Activated T-cell treated with anti-CD3 and anti-CD28 coated beads, Interleukin-2, amount 50 U/mL, for 48 hours (primary cell): ENCODE measurements at regions not wholly inside any gene's neighbourhood (a gene's known extent, or its start where the extent isn't known, plus 50 kb on each side); places are given as distances from the start of the nearest gene placed in this dataset.

Experiments
- DNase-seq, 2 experiments: peaks; one replicate each; pipeline ENCODE4 v3.0.0-alpha.2; 2020

GRCh38 chr1:58367217-58367616, 179.3 kb downstream of the OMA1 start:
- DNase-seq: no peak

- no peak for DNase-seq
Measured at GRCh38 chr1:58365328-58365727, 181.2 kb downstream of the OMA1 start.

- DNase-seq: no peak
Measured at GRCh38 chr1:58363585-58363984, 182.9 kb downstream of the OMA1 start.

DNA sequence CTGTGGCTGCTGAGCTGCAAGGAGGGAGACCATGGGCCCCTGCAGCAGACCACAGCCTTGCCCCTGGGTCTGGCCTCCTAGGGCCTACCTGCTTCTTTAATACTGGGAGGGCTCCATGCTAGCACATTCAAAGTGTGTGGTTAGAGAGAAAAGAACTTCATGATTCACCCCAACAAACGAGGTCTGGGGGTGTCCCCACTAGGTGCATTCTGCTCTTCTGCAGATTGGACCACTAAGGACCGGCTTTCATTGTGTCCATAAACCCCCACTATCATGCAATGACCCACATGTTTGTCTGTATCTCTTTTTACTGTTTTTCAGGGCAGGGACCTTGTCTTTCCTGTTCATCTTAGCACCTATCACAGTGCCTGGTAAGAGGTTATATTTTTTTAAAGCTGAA, 185.4 kb downstream of the OMA1 start:
- no peak for DNase-seq

- DNase-seq: no peak
Measured at GRCh38 chr1:58358346-58358745, 188.2 kb downstream of the OMA1 start.

DNA sequence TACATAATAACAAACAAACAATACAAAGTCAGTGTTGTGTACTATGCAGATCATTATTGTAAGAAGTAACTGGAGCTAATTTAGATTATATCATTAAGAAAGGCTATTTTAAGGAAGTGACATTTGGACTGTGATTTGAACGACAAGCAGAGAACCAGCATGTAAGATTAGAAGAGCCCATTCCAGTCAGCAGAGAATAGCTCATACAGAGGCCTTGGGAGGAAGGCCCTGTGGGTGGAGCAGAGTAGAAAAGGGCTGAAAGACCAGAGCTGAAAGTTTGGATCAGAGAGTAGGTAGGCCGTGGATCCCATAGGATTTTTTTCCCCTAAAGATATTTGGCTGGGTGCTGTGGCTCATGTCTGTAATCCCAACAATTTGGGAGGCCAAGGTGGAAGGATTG, 190.1 kb downstream of the OMA1 start:
- DNase-seq: no peak

- DNase-seq: no peak
Measured at GRCh38 chr1:58353168-58353567, 193.4 kb downstream of the OMA1 start.

DNA sequence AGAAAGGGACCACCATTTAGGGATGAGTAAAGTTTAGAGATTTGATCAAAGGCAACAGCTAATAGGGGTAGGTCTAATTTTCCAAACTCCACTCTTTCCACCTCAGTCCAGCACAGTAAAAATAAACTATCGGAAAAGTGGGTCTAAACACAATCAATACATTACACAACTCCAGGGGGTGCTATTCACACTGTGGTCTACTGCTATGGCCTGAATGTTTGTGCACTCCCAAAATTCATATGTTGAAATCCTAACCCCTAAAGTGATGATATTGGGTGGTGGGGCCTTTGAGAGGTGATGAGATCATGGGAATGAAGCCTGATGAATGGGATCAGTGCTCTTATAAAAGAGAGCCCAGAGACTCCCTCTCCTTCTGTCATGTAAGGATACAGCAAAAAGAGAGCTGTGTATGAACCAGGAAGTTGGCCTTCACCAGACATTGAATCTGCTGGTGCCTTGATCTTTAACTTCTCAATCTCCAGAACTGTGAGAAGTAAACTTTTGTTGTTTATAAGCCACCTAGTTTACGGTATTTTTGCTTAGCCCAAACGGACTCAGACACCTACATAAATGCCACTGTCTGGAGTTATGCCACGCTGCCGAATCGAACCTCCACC, 193.9 kb downstream of the OMA1 start:
- no peak for DNase-seq

- DNase-seq: no peak
Measured at GRCh38 chr1:58346036-58346355, 200.5 kb downstream of the OMA1 start.

GRCh38 chr1:58345215-58346035, 201.1 kb downstream of the OMA1 start:
- DNase-seq: no peak

GRCh38 chr1:58340185-58340584, 206.3 kb downstream of the OMA1 start:
- DNase-seq: no peak

DNA sequence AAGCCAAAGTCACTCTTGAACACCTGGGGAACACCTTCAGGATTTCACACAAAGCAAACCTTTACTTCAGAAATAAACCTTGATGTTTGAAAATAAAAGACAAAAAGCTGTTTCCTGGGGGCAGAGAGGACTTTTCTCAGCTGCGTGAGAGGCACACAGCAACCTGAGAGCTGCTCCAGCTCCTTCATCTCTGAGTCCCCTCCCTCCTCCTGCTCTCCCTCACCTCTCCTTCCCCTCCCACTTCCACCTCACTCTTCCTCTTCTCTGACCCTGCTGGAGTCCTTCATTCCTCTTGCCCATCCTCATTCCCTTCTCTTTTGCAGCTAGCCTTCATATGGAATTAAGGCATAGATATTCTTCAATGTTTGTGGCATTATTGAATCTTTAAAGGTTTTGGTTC, 208.4 kb downstream of the OMA1 start:
- DNase-seq: no peak

DNA sequence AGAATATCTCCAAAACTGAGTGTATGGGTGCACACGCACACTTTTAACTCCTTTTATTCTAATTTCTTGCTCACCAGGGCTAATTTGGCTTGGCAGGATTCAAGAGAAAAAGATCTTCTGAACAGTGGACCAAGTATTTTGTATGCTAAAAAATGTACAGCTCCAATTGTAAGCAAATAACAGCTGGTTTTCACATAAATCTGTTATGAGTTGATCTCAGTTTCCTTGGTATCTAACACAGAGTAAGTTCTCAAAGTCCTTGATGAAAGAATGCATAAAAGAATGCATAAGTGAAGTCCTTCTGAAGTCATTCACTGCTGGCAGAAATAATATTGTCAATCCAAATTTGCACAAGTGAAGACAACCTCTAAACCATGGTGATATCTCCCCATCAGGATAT, 213.0 kb downstream of the OMA1 start:
- DNase-seq: no peak

DNA sequence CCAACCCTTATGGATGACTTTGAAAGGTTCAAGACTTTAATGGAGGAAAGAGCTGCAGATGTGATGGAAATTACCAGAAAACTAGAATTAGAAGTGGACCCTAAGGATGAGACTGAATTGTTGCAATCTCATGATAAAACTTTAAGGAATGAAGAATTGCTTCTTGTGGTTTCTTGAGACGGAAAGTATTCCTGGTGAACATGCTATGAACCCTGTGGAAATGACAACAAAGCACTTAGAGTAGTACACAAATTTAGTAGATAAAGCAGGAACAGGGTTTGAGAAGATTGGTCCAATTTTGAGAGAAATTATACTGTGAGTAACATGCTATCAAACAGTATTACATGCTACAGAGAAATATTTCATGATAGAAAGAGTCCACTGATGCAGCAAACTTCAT, 215.4 kb downstream of the OMA1 start:
- DNase-seq: no peak

DNA sequence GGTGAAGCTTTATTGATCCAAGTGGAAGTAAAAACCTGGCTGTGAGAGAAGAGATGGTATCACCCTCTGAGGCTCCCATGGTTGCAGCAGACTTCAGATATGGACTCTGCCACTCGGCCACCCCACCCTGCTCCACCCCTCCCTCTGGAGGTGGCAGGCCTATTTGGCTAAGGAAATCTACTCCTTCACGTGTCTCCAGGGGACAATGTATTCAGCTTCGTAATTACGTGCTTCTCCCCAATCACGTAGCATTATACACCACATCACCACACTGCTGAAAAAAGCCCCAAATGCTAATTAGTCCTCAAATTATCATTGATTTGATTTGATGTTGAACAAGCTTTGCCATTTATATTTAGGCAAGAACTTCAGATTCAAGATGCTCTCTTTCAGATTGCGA, 220.7 kb downstream of the OMA1 start:
- DNase-seq: no peak

DNA sequence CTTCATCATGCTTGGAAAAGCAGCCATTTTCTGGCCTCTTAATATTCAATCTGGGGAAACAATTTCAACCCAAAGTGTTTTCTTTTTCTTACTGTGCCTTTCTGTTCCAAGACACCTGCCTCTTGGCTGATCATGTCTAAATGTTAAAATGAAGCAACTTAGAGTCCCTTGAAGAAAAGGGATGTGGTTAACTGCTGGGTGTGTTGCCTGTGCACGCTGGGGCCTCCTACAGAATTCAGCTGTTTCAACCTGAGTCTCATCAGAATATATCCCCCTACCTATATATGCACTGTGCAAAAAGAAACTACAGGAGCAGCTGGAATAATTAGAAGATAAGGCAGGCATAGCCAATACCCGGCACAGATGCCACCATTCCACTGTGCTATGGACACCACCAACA, 222.0 kb downstream of the OMA1 start:
- no peak for DNase-seq

- no peak for DNase-seq
Measured at GRCh38 chr1:58318157-58319005, 228.1 kb downstream of the OMA1 start.

GRCh38 chr1:58317694-58318093, 228.8 kb downstream of the OMA1 start:
- no peak for DNase-seq

DNA sequence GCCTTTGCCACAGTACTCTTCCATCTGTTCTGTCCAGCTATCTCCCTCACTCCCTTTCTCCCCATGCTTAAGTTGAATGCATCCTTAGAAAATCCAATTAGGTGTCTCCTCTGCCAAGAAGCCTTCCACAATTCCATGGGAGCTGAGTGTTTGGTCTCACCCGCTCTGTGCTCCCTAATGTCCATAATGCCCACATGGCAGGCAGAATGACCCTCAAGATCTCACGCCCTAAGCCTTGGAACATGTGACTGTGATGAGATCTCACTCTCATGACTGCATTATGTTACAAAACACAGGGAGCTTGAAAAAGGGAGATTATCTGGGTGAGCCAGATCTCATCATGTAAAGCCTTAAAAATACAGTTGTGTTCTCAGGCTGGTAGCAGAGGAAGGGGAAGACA, 229.4 kb downstream of the OMA1 start:
- DNase-seq: no peak

GRCh38 chr1:58316141-58316540, 230.4 kb downstream of the OMA1 start:
- no peak for DNase-seq

GRCh38 chr1:58312971-58313563, 233.5 kb downstream of the OMA1 start:
- no peak for DNase-seq

DNA sequence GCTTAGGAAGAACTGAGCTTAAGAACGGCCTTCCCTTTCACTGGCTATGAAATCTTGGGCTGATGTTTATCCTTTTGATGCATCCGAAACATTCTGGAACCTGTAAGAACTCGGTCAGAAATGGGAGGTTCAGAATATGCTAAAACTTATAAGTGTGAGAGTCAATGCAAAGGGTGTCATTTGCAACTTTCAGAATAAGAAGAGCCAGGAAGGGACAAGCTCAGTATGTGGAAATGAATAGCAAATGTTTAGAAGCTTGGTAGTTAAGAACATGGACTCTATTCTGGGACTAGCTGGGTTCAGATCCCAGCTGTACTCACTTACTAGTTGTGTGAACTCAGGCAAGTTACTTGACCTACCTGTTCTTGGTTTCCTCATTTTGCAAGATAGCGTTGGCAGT, 234.1 kb downstream of the OMA1 start:
- no peak for DNase-seq

DNA sequence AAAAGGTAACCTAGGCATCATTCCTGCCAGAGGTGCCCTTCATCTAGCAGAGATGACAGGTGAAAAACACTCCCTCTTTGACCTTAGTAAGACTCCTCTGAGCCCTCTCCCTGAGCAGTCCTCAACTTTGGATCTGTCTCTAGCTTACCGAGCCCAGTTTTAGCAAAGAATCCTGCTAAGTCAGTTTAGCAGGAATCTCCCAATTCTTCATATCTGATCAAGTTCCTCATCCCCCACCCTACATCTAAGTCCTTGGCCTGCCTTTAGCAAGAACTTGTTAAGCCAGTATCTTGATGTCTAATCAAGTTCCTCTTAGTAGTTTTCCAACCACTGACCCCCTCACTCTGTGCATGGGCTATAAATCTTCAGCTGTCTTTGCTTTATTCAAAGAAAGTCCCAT, 235.6 kb downstream of the OMA1 start:
- DNase-seq: no peak

DNA sequence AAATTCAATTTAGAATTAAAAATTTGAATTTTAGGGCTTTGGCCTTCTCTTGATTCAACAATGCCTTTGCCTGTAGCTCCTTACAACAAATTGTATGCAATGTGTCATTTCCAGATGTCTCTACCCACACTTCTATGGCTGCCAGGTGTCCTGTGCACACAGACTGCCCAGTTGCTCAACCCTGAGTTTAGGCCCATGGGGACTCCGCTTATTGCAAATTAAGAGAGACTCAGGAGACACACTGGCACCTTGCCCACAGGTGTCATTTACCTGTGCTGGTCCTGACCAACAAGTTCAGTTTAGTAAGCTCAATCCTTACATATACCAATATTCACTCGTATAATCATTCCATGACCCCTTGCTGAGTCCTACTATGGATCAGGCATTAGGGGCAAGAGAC, 236.1 kb downstream of the OMA1 start:
- no peak for DNase-seq
